GM04504 (cell line): ENCODE measurements at regions not wholly inside any gene's neighbourhood (a gene's known extent, or its start where the extent isn't known, plus 50 kb on each side); places are given as distances from the start of the nearest gene placed in this dataset.

ENCODE experiments used
- DNase-seq: peaks from one replicate; pipeline ENCODE4 v3.0.0-alpha.2; 2012; ENCODE audit warnings: low read depth

GRCh38 chr9:78725503-78725902, 428.6 kb downstream of the PSAT1 start:
- DNase-seq: no peak

DNA sequence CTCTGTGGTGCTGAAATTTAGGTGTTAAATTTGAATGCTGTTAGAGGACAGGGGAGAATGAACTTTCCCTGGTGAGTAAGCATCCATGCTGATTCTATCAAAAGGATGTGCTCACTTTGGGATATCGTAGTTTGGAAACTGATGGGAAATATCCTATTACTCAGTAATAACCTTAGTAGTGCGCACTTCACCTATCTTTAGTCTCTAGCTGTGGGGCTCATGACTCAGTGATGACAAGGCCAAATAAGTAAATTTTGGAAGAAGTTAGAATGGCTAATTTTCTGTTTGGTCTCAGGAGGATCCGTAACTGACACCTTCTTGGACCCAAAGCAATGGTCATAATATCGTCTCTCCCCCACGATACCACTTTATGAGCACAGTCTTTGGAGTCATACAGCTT, 448.4 kb downstream of the PSAT1 start:
- no peak for DNase-seq

DNA sequence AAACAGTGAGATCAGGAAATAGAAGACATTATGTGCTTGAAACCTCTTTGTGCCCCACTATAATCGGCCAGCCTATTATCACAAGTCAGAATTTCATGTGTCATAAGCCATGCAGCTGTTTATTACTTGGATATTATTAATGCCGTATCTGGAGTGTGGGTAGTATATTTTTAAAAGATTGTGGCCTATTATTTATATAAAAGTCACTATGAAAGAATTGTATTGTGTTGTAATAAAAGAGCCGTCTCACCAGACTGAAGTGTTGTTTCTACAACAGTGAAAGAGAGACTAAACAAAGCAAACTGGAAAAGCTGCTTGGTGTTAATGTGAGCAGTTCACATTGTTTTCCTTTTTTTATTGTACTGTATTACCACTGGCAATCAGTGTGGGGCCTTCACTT, 449.1 kb downstream of the PSAT1 start:
- no peak for DNase-seq

DNA sequence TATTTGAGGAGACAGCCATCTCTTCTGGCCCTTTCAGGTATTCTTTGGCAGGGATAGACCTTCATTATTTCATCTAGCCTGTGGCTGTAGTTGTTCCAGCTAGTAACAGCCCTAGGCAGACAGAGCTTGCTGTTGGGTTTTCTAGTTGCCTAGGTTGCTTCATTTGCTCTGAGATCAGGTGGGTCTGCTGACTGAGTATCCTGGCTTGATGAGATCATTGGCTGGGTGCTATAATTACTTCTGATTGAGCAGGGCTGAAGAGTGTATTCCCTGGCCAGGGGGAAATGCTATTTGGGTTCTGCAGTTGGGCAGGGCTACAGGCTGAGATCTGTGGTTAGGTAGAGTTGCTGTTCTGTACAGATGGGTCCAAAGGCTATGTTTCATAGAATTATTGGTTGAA, 456.1 kb downstream of the PSAT1 start:
- no peak for DNase-seq

- DNase-seq: no peak
These were observed 460.0 kb downstream of the PSAT1 start for GRCh38 chr9:78756813-78757510.

DNA sequence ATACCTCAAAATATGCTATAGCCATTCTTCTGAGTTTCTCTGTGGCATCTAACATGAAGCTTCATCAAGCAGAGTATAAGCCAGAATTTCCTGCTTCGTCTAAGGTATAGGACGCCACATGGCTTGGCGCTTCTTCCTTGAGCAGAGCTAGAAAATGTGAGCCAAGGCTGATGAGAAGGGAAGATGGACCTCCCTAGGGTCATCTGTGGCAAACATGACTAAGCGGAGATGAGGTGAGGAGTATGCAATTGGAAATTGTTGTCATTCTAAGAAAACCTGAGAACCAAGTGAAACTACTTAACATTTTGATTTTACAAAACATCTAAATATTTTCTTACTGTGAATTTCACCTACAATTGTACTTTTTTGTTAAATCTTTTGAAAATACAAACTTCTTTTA, 466.5 kb downstream of the PSAT1 start:
- DNase-seq: no peak

GRCh38 chr9:78765861-78766260, 468.9 kb downstream of the PSAT1 start:
- no peak for DNase-seq

DNA sequence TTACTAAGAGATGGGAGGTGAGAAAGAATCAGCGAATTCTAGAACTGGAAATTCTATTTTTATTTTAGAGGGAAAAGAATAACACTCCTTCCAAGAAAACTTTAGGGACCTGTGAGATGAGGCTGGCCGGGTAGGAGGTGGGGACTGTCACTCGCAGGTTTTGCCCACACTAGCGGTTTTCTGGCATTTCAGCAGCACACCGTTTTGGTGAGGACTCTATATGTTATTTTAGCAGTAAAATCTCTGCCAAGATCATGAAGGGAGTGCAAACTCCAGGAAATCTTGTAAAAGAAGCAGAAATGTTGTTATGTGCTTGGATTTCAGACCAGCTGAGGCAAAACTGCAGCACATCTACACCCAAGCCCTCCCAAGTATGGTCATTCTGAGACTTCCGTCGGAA, 470.6 kb downstream of the PSAT1 start:
- DNase-seq: no peak

- no peak for DNase-seq
These were observed 472.8 kb downstream of the PSAT1 start for GRCh38 chr9:78769690-78770089.

DNA sequence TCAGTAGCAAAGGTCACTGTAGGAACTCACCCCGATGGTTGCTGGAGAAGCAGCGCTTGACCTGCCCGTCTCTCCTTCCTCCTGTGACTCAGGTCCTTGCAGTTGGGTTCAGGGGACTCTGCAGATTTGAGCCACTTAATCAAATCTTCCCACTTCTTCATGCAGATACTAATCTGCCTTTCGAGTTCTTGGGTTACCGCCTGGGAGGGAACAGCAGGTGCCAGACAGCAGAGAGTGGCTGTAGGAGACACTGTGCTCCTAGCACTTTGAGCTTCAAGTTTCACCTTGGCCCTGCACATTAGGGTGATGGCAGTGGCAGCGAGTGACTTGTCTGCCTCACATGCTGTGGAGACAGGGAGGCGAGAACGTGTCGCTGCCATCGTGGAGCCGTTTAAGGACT, 478.3 kb downstream of the PSAT1 start:
- no peak for DNase-seq

DNA sequence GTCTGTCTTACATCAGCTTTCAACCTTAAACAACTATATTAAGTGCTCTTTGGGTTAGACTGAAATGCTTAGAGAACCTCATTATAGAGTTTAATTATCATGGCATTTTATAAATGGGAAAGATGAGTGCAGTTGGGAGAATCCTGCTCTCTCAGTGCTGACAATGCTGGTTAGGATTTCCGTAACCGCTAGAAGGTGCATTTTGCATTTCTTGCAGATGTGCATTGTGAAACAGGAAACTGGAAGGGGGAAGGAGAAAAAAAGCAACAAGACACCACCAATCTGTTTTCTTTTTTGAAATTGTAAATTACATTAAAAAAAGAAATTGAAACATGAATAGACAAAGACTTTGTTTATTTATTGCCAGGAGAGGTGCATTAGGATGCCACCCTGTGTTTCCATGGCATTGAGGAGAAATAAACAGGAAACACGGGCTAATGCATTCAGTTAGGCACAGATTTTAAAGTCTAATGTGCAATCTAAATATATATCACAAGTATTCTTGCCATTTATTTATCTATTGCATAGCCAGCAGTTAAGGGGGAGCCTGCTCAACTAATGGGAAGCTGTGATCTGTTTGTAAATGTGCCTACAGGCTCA, 478.9 kb downstream of the PSAT1 start:
- DNase-seq: no peak

- no peak for DNase-seq
These were observed 480.8 kb downstream of the PSAT1 start for GRCh38 chr9:78777747-78778146.

GRCh38 chr9:78778318-78778717, 481.4 kb downstream of the PSAT1 start:
- no peak for DNase-seq

DNA sequence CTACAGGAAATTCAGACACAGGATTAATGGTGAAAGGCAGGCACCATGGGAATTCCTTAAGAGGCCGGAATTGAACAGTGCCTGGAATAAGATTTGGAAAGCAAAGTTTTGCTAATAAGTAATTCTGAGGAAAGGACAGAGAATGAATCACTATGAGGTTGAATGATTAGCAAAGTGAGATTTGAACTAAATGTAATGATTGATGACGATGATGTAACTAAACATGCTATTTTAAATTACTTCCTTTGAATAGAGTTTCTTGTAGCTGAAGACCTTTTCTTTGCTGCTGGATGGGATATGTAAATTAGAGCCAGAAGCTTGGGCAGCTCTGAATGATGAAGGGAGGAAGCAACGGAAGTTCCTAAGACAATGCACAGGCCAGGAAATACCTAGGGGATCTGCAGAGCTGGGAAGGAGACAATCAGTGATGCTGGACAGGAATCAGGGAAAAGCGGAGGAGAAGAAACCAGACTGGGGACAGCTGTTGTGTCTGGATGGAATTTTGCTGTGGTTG, 482.0 kb downstream of the PSAT1 start:
- no peak for DNase-seq

DNA sequence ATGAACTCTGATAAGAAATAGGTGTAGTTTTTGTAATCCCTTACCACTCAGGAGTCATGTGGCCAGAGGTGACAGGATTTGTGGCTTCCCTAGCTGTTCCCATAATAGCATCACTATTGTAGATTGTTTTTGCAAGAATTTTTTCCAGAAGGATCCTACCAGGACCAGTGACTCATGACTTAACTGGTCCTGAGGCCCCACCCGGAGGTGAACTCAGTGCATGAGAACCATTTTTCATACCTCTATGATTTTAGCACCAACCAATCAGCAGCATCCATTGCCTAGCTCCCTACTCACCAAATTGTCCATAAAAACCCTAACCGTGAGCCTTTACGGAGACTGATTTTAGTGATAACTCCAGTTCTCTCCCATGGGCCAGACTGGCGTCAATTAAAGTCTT, 484.8 kb downstream of the PSAT1 start:
- no peak for DNase-seq

DNA sequence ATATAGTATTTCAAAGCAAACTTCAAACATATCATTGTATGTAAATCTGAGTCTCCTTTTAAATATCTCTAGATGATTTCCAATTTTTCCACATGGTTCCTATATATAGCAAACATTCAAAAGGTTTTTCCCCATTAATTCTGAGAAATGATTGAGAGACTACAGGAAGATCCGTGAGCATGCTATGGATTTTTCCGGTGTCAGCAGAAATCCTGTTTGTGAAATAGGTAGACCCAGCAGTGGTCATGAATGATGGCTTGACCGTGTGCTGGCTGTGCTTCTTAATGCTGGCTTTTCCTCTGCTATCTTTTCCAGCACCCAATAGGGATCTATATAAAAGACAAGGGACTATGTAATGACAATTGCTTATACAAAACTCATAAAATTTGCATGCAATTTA, 485.3 kb downstream of the PSAT1 start:
- DNase-seq: no peak

- no peak for DNase-seq
These were observed 485.9 kb downstream of the PSAT1 start for GRCh38 chr9:78782858-78783257.

GRCh38 chr9:78783743-78784142, 486.8 kb downstream of the PSAT1 start:
- DNase-seq: no peak

GRCh38 chr9:78786794-78787193, 489.9 kb downstream of the PSAT1 start:
- DNase-seq: peak; percentile 40

GRCh38 chr9:78788101-78788500, 491.2 kb downstream of the PSAT1 start:
- no peak for DNase-seq

- no peak for DNase-seq
These were observed 494.9 kb downstream of the PSAT1 start for GRCh38 chr9:78791779-78792178.

GRCh38 chr9:78792745-78793144, 495.8 kb downstream of the PSAT1 start:
- no peak for DNase-seq

- DNase-seq: no peak
These were observed 508.8 kb downstream of the PSAT1 start for GRCh38 chr9:78805771-78806170.
